PC-9 (cell line): ENCODE measurements at regions not wholly inside any gene's neighbourhood (a gene's known extent, or its start where the extent isn't known, plus 50 kb on each side); places are given as distances from the start of the nearest gene placed in this dataset.

Source experiments
- EZH2 ChIP-seq: fragments of 200-600 bp; sonication (generic); IDR thresholded peaks from 2 replicates; pipeline ENCODE4 v1.8.0; 2017; ENCODE audit warnings: antibody characterized with exemption, low read depth
- TF ChIP-seq, protein P1 (sequence below): fragments of 200-600 bp; sonication (generic); conservative IDR thresholded peaks from 2 replicates; pipeline ENCODE4 v1.6.1; 2017; ENCODE audit warnings: mixed run types, antibody characterized with exemption, mild to moderate bottlenecking, moderate library complexity

DNA sequence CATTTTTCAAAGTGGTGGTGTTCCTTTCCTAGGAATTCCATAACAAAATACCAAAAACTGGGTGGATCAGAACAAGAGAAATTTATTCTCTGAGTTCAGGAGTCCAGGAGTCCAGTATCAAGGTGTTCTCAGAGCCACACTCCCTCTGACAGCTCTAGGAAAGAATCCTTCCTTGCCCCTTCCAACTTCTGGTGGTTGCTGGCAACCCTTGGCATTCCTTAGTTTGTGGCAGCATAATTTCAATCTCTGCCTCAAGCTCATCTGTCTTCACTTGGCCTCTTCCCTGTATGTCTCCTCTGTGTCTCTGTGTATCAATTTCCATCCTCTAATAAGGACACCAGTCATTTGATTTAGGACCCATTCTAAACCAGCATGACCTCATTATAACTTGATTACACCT is 243.7 kb downstream of the MPDZ start:
- TF ChIP-seq, protein P1, sequence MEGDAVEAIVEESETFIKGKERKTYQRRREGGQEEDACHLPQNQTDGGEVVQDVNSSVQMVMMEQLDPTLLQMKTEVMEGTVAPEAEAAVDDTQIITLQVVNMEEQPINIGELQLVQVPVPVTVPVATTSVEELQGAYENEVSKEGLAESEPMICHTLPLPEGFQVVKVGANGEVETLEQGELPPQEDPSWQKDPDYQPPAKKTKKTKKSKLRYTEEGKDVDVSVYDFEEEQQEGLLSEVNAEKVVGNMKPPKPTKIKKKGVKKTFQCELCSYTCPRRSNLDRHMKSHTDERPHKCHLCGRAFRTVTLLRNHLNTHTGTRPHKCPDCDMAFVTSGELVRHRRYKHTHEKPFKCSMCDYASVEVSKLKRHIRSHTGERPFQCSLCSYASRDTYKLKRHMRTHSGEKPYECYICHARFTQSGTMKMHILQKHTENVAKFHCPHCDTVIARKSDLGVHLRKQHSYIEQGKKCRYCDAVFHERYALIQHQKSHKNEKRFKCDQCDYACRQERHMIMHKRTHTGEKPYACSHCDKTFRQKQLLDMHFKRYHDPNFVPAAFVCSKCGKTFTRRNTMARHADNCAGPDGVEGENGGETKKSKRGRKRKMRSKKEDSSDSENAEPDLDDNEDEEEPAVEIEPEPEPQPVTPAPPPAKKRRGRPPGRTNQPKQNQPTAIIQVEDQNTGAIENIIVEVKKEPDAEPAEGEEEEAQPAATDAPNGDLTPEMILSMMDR = no peak
- TF ChIP-seq EZH2 = no peak
